ENCODE measurements at regions not wholly inside any gene's neighbourhood (a gene's known extent, or its start where the extent isn't known, plus 50 kb on each side); places are given as distances from the start of the nearest gene placed in this dataset.

DNA sequence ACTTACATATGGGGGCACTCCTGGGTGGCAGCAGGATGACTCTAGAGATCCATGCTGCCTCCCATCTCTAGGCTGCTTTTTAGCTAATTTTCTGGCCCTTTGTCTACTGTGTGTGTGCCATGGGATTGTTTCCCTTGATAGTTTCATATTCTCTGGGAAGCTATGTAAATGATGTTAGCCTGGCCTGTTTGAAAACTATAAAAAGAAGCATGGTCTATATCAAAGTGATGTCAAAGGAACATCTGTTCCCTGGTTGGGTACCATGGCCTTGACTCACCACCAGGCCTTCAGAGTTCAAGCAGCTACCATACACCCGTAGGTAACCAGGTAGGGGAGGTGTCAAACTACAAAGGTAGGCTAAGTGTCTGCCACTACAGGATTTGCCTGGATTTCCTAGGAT lies 310.4 kb downstream of the FRK start:
- TF ChIP-seq SIN3A (IDR thresholded peaks at IDR 0.05; ENCODE audit: borderline replicate concordance, insufficient read depth, low read depth, low read length) (no peak), CTCF (IDR thresholded peaks at IDR 0.05) (no peak)
